K562 (cell line): ENCODE measurements at regions not wholly inside any gene's neighbourhood (a gene's known extent, or its start where the extent isn't known, plus 50 kb on each side); places are given as distances from the start of the nearest gene placed in this dataset.
"Not testable (repeated sequence)": the region's sequence is repeated elsewhere in the genome, so short reads cannot be mapped to it uniquely, and the experiment has no call there.

Experiments used
- ATAC-seq: fragments of 200-7000 bp; cut with Tn5 transposase; 3 replicates; pipeline ENCODE4 v1.9.1; 2020; ENCODE audit warnings: moderate library complexity
- BruUV-seq: library from RNA; stranded (reverse); fragments of 400-500 nt; replicated peaks from 2 replicates; lab custom pipeline; 2021; lab: Mats Ljungman, UMichigan
- CTCF ChIA-PET: fragments of 300-600 bp; formaldehyde crosslinking; extraction: SDS; loops from one replicate; lab custom pipeline; 2021; ENCODE audit warnings: low intra/inter-chr PET ratio; lab: Yijun Ruan, JAX
- POLR2A ChIA-PET: fragments of 300-600, 350-650 bp; sonication (Branson Sonifier 250); formaldehyde crosslinking; extraction: SDS; loops from one replicate; lab custom pipeline; 2021; ENCODE audit warnings: antibody characterized with exemption, inconsistent platforms; lab: Yijun Ruan, JAX
- DNase-seq, 4 experiments: peaks; one replicate each; pipeline versions ENCODE4 v3.0.0 to v3.0.0-alpha.2; 2011 to 2018; ENCODE audit warnings: low spot score in 3 of 4, mixed read lengths in 3 of 4; ENCODE audit errors: extremely low read depth in 1 of 4
- FAIRE-seq: peaks from 2 replicates; lab custom pipeline; 2011; peaks lifted over from hg19 to GRCh38; lab: Jason Lieb, UNC
- H2AFZ ChIP-seq: 2 replicates; pipeline ENCODE4 v1.6.0; 2011; ENCODE audit warnings: low read depth, low read length, control low read depth, inconsistent platforms
- H3K27ac ChIP-seq: fragments of 200-600 bp; 3 replicates; pipeline ENCODE4 v1.8.0; 2011; ENCODE audit warnings: low read depth, mild to moderate bottlenecking, control low read depth, inconsistent platforms, low read length, moderate library complexity, mixed read lengths; ENCODE audit errors: extremely low read depth
- H3K27me3 ChIP-seq, 2 experiments: fragments of 300-600 bp in 1 of 2; 2 replicates in 1 of 2; 3 replicates in 1 of 2; pipeline versions ENCODE4 v1.6.0 to v1.8.0; 2011; ENCODE audit warnings: inconsistent platforms in 2 of 2, low read length in 2 of 2, mild to moderate bottlenecking in 1 of 2, mixed read lengths in 1 of 2, moderate library complexity in 1 of 2; ENCODE audit not compliant: control insufficient read depth in 2 of 2, insufficient read depth in 2 of 2
- H3K36me3 ChIP-seq: fragments of 300-600 bp; 3 replicates; pipeline ENCODE4 v1.8.0; 2011; ENCODE audit warnings: mild to moderate bottlenecking, low read length, inconsistent platforms; ENCODE audit not compliant: control insufficient read depth, insufficient read depth
- H3K4me1 ChIP-seq, 2 experiments: fragments of 200-600 bp in 1 of 2; replicated peaks in 1 of 2; 2 replicates in 1 of 2; 3 replicates in 1 of 2; pipeline versions ENCODE4 v1.5.1 to v1.8.0; 2011; ENCODE audit warnings: inconsistent platforms in 2 of 2, low read length in 2 of 2, mild to moderate bottlenecking in 1 of 2, mixed read lengths in 1 of 2, moderate library complexity in 1 of 2; ENCODE audit not compliant: control insufficient read depth in 2 of 2, insufficient read depth in 2 of 2
- H3K4me2 ChIP-seq: 2 replicates; pipeline ENCODE4 v1.6.1; 2011; ENCODE audit warnings: low read length, control low read depth, inconsistent platforms, mixed read lengths; ENCODE audit not compliant: insufficient read depth
- H3K4me3 ChIP-seq: fragments of 200-600 bp; sonication (generic), shearing (Covaris generic); 2 replicates; pipeline ENCODE4 v1.5.1; 2016; ENCODE audit warnings: control low read depth, inconsistent platforms
- H3K79me2 ChIP-seq: fragments of 200-600 bp; 3 replicates; pipeline ENCODE4 v1.8.0; 2011; ENCODE audit warnings: low read length, inconsistent platforms; ENCODE audit not compliant: control insufficient read depth, insufficient read depth
- H3K9ac ChIP-seq, 2 experiments: 2 replicates each; pipeline versions ENCODE4 v1.6.0 to v1.6.1; 2011; ENCODE audit warnings: low read depth in 2 of 2, low read length in 2 of 2, control low read depth in 1 of 2, inconsistent platforms in 1 of 2, mild to moderate bottlenecking in 1 of 2, mixed read lengths in 1 of 2; ENCODE audit not compliant: insufficient read depth in 1 of 2
- H3K9me1 ChIP-seq: one replicate; pipeline ENCODE4 v1.6.0; 2011; ENCODE audit warnings: inconsistent platforms, mild to moderate bottlenecking, low read length, moderate library complexity; ENCODE audit not compliant: control insufficient read depth, insufficient read depth
- H3K9me3 ChIP-seq: replicated peaks from 2 replicates; pipeline ENCODE4 v1.5.1; 2011; ENCODE audit warnings: low read depth, low read length, inconsistent platforms; ENCODE audit not compliant: control insufficient read depth, insufficient read depth
- H4K20me1 ChIP-seq: replicated peaks from 2 replicates; pipeline ENCODE4 v1.6.1; 2011; ENCODE audit warnings: low read length, inconsistent platforms, mixed read lengths; ENCODE audit not compliant: control insufficient read depth, insufficient read depth
- WGBS: fragments of 100-300 bp; shearing (Covaris generic); methylation state at CpG from one replicate; pipeline ENCODE4 v1.1.6; 2016; ENCODE audit warnings: low coverage, mixed read lengths; ENCODE audit not compliant: insufficient coverage; ENCODE audit errors: missing lambda C conversion rate; 5-methylcytosine and 5-hydroxymethylcytosine counted together
- in situ Hi-C: fragments of 300-500 bp; cut with MboI; formaldehyde crosslinking; loops from 4 replicates; pipeline ENCODE4 v1.15.0; 2018; ENCODE audit warnings: inconsistent platforms, mixed read lengths
- intact Hi-C: fragments of 100-400 bp; cut with micrococcal nuclease; formaldehyde crosslinking; loops from 2 replicates; pipeline ENCODE4 v1.14.2; 2022

DNA sequence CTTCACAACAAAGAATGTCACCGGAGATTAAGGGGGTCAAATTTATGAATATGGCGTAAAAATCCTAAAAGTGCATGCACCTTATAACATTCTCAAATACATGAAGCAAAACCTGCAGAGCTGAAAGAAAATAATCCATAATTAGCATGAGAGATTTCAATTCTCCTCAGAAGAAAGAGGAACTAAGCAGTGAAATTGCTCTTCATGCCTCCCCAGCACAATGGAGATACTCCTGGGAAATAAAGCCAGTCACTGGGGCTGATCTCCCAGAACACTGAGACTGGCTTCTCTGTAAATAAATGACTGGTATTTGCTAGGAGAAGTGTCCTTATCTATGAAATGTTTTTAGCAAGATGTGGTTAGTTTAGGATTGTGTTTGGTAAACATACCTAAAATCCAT, 68.1 kb downstream of the GOLGA6L6 start:
- intact Hi-C loops, result not testable (repeated sequence)

GRCh38 chr15:20472983-20473382, 68.6 kb downstream of the GOLGA6L6 start:
- in situ Hi-C loops, H3K27ac ChIP-seq, DNase-seq, FAIRE-seq, H3K4me1 ChIP-seq, H3K9me3 ChIP-seq, intact Hi-C loops, POLR2A ChIA-PET, H2AFZ ChIP-seq, CTCF ChIA-PET, H3K4me3 ChIP-seq, H3K27me3 ChIP-seq, H3K36me3 ChIP-seq, H3K9me1 ChIP-seq, H3K79me2 ChIP-seq, H4K20me1 ChIP-seq, H3K9ac ChIP-seq, H3K4me2 ChIP-seq, BruUV-seq: not testable (repeated sequence)
- 5% methylated on average over 2 of the region's 4 CpGs for WGBS
- ATAC-seq, result peak; percentile 79

More for the DNA sequence above, 68.1 kb downstream of the GOLGA6L6 start:
- H3K4me3 ChIP-seq, DNase-seq, H3K9me3 ChIP-seq, H3K4me2 ChIP-seq, H3K79me2 ChIP-seq, H3K9ac ChIP-seq, POLR2A ChIA-PET, H3K9me1 ChIP-seq, FAIRE-seq, H3K4me1 ChIP-seq, H3K27me3 ChIP-seq, H4K20me1 ChIP-seq, in situ Hi-C loops, H3K36me3 ChIP-seq, H2AFZ ChIP-seq, CTCF ChIA-PET, H3K27ac ChIP-seq: not testable (repeated sequence)
- peak; percentile 75 for ATAC-seq
- TSS peak; percentile 40 for BruUV-seq
- WGBS, result no CpG with 5 or more reads among the region's 2 CpGs

GRCh38 chr15:20470810-20471209, 70.8 kb downstream of the GOLGA6L6 start:
- FAIRE-seq, DNase-seq, H4K20me1 ChIP-seq, H3K79me2 ChIP-seq, H3K4me3 ChIP-seq, H3K4me1 ChIP-seq, H3K9me1 ChIP-seq, BruUV-seq, H2AFZ ChIP-seq, in situ Hi-C loops, H3K9ac ChIP-seq, H3K36me3 ChIP-seq, ATAC-seq, H3K4me2 ChIP-seq, POLR2A ChIA-PET, intact Hi-C loops, H3K27ac ChIP-seq, H3K27me3 ChIP-seq, H3K9me3 ChIP-seq, CTCF ChIA-PET: not testable (repeated sequence)
- no CpG with 5 or more reads among the region's 6 CpGs for WGBS

DNA sequence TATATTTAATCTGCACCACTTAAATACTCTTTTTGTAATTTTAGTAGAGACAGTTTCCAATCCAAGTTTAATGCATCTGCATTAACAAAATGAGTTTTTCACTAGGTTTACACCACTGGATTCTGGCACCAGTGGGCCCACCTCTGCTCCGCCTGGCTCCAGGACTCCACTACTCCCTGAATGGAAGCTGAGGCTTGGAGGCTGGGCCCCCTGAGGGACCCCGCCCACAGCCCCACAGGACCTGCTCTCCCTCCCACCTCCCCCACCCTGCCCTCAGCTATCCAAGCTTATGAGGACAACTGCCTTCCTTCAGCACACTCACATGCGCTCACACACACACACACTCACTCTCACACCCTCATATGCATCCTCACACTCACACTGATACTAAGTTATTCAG, 100.5 kb downstream of the GOLGA6L6 start:
- H3K27ac ChIP-seq, FAIRE-seq, CTCF ChIA-PET, H3K9ac ChIP-seq, H2AFZ ChIP-seq, H3K79me2 ChIP-seq, H3K4me3 ChIP-seq, H3K4me1 ChIP-seq, DNase-seq, BruUV-seq, H4K20me1 ChIP-seq, H3K36me3 ChIP-seq, intact Hi-C loops, H3K9me3 ChIP-seq, POLR2A ChIA-PET, H3K4me2 ChIP-seq, ATAC-seq, H3K9me1 ChIP-seq, H3K27me3 ChIP-seq, in situ Hi-C loops: not testable (repeated sequence)
- WGBS, result no CpG with 5 or more reads among the region's 3 CpGs
